GM19351 (cell line): ENCODE measurements at regions not wholly inside any gene's neighbourhood (a gene's known extent, or its start where the extent isn't known, plus 50 kb on each side); places are given as distances from the start of the nearest gene placed in this dataset.
"Not testable (repeated sequence)": the region's sequence is repeated elsewhere in the genome, so short reads cannot be mapped to it uniquely, and the experiment has no call there.

ENCODE experiments used
- ATAC-seq: cut with Tn5 transposase; IDR thresholded peaks from one replicate; pipeline ENCODE4 v1.9.1; 2021; ENCODE audit warnings: mild to moderate bottlenecking, moderate library complexity; ENCODE audit not compliant: unreplicated experiment

DNA sequence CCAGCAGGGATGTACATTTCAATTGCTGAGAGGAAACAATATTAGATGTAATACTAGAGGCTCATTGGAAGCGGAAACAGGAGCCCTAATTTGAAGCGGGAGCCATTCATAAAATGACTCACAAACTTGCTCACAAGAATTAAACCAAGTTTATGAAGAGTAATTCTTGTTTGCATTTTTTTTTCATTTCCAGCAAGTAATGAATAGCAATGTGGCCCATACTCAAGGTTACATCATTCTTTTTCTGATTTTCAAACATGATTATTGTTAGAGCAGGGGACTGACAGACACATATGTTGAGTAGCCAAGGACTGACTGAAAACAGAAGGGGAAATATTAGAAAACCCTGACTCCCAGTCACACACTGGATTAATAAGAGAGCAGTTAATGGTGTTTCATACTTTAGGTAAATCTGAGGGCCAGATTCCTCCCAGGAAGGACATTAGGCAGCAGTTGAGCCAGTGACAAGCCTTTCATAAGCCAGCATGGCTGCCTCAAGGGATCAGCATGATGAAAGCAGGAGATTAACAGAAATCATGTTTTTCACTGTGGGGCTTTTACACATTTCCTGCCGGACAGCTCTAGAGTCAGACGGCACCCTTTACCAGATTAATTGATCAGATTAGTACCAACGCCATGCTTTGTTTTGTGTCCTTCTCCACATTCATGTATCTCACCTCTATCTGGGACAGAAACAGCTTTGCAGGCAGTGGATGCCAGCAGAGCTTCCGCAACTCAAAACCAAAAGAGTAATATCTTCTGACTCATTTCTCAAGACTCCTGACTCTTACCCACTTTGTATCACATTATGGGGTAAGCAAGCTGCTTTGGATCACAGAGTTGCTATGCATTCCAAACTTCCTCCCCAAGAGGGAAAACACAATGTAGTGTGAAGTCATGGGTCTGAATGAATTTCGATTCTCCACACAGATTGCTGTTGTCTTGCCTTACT is 831.6 kb downstream of the KCNA4 start:
- ATAC-seq, result no peak

- ATAC-seq, result no peak
These were observed 833.5 kb downstream of the KCNA4 start for GRCh38 chr11:29183301-29183700.

DNA sequence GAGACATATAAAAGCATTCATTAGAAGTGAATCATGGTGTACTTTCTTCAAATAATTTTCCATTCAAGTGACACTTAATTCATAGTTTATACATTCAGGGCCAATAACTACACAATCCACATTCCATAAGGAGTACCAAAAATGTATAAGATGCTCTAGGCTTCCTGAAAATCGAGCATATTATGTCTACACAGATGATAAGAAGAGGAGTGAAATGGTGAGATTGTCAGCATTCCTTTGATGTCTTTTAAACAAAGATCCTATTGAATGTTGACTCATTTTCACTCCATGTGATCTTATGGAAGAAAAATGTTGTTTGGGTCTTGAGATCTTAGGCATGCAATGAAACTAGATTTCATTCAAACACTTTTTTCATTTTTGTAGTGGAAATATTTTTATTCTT is 843.2 kb downstream of the KCNA4 start:
- ATAC-seq, result no peak

- ATAC-seq, result no peak
These were observed 845.4 kb downstream of the KCNA4 start for GRCh38 chr11:29171360-29171950.

DNA sequence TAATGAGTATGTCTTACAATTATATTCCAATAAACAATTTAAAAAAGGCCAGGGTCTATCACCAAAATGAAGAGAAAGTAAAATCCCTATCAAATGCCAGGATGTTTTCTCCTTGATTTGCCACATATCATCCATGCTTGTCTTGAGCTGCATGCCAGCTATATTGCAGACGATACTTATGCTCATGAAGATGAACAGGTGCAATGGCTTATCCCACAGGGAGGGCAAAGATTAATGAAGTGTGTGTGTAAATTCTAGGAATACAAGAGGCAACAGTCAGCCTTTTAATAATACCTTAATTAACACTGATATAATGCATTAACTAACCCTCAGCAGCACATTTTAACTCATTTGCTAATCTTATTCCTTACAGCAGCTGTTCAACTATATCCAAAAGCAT is 850.5 kb downstream of the KCNA4 start:
- no peak for ATAC-seq

GRCh38 chr11:29163231-29163630 is 853.6 kb downstream of the KCNA4 start:
- ATAC-seq, result no peak

DNA sequence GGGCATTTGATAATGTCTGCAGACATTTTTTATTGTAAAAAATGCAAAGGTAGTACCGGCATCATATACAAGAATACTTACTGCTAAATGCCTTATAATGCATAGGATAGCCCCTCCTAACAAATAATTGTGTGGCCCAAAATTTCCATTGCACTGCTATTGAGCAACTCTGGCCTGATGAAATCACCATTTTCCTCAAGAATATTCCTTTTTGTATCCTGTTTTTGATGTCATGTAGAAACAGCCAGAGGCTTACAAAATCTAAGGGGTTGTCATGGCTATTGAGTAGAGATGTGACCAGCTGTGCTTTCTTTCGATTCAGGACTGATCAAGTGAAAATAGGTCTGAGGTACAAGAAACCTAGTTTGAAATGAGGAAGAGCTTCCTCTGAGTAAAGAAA is 854.3 kb downstream of the KCNA4 start:
- ATAC-seq, result no peak

- no peak for ATAC-seq
These were observed 855.6 kb downstream of the KCNA4 start for GRCh38 chr11:29161191-29161590.

- ATAC-seq, result peak; percentile 96
These were observed 857.0 kb downstream of the KCNA4 start for GRCh38 chr11:29159552-29160465.

GRCh38 chr11:29153078-29153477 is 863.8 kb downstream of the KCNA4 start:
- no peak for ATAC-seq

GRCh38 chr11:29142573-29142972 is 874.3 kb downstream of the KCNA4 start:
- ATAC-seq, result not testable (repeated sequence)

DNA sequence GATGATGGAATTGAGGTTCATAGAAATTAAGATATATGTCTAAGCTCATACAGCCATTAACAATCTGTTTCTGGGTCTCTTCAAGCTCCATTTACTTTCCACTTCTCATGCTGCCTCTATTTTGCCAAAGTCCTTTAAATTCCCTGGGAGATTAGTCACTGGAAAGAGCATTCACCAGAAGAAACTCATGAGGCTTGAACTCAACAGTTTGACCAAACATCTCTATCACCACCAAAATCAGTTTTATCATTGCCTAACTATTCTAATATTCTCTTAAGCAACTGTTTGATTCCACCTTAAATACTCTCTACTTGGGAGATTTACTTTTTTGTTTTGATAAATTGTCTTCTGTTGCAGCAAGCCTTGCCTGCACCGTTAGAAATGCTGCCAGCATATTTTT is 881.3 kb downstream of the KCNA4 start:
- no peak for ATAC-seq

DNA sequence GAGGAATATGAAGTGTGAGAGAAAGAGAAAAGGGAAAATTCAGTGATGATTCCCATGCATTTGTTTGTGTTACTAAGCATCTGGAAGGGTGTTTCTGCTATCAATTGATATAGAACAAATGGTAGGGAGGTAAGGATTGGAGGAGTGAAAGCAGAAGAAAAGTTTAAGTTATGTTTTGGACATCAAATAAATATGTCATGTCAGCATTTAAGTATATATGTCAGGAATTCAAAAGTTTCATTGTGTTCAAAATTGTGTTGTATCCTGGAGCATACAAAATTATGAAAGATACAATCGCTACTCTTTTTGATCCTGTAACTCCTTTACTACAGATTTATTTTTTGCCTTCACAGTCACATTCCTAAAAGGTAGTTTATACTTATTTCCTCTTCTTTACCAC is 885.8 kb downstream of the KCNA4 start:
- no peak for ATAC-seq

DNA sequence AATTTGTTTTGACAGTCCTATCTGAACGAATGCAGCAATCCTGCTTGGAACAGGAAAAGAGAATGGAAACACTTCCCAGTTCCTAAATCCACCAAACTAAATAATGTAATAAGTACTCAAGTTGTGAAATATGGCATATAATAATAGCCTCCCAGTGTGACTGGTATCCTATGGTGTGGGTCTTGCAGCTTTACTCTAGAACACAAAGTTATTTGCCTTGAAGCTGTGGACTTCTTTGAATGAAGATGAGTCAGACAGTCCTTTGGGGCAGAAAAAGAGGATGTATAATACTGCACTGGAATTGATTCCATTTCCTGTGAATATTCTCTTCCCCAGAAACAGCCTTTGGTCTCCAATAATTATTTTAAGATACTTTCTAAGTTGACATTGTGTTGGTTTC is 887.0 kb downstream of the KCNA4 start:
- ATAC-seq, result no peak

- ATAC-seq, result no peak
These were observed 889.4 kb downstream of the KCNA4 start for GRCh38 chr11:29127461-29127860.

- no peak for ATAC-seq
These were observed 891.2 kb downstream of the KCNA4 start for GRCh38 chr11:29125606-29126005.

DNA sequence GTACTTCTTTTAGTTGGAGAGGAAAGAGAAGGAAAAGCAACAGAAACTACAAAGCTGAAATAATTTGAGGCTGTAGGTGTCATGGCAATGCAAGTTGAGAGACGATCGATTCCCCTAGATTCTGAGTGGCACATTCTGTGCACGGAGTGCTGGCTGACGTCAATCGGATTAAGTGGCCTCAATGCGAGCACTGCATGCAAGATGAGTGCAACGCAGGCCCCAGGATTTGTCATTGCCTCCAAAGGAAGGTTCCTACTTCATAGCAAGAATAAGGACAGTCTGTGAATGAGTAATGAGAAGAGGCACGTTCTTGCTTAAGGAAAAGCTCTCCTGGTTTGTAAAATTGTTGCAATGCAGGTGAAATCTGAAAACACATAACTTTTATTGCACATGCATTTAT is 892.4 kb downstream of the KCNA4 start:
- no peak for ATAC-seq

DNA sequence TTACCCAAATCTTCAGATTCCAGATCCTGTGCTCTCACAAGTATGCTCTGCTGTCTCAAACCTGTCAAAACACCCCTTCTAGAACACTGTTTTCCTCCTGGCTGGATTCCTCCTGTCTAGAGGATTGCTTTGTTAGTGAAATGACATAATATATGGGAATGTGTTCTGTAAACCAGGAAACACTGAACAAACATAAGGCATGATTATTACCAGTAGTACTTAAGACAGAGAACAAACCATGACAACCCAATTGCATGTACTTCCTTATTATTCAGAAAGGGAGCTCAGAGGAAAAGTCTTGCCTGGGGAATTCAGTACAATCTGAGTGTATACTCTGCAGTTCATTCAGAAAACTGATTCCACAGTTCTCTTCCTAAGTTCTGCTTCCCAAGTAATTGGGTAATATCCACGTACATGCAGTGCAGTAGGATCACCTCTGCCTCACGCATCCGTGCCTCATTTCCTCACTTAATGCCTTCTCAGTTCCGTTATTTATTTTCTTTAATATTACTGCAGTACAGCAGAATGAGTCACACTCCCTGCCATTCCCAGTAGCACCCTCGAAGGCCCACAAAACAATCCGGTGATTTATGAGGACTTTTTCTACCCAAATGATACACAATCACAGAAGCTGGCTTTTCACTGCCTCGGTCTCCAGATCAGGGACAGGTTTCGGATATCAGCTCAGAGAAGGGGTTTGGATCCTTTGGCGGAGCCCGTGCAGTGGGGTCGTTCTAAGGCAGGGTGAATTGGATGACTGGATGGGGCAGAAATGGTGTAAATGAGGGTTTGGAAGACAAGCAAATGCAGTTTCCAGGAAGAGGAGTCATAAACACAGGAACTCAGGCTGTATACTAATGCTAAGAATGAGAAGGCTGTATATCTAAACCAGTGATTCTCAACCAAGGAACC is 896.9 kb downstream of the KCNA4 start:
- no peak for ATAC-seq

DNA sequence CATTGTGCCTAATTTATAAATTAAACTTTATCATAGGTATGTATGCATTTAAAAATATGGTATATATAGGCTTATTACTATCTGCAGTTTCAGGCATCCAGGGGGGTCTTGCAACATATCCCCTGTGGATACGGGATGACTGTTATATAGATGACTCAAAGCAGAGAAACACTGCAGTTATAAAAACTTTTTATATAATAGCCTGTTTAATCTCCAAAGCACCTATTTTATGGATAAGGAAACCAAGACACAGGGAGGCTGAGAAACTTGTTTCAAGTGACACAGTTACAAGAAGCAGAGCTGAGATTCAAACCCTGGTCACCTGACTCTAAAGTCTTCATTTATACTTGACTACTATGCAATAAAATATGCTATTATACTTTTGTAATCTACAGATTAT is 897.7 kb downstream of the KCNA4 start:
- ATAC-seq, result no peak

DNA sequence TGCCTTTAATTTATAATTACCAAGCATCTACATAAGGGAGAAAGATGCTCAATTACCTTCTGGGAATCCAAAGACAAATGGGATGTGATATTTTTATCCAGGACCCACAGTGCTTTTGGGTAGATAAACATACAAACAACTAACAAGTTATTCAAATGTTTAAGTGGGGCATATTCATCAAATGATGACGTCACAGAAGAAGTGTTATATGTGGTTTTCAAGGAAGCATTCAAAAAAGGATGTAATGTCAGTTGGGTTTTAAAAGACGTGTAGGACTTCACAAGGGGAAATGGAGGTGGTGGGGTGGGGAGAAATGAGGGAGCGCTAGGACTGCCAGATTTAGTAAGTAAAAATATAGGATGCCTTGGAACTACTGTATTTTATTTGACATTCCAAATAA is 915.9 kb downstream of the KCNA4 start:
- no peak for ATAC-seq
